ENCODE measurements at regions not wholly inside any gene's neighbourhood (a gene's known extent, or its start where the extent isn't known, plus 50 kb on each side); places are given as distances from the start of the nearest gene placed in this dataset.

DNA sequence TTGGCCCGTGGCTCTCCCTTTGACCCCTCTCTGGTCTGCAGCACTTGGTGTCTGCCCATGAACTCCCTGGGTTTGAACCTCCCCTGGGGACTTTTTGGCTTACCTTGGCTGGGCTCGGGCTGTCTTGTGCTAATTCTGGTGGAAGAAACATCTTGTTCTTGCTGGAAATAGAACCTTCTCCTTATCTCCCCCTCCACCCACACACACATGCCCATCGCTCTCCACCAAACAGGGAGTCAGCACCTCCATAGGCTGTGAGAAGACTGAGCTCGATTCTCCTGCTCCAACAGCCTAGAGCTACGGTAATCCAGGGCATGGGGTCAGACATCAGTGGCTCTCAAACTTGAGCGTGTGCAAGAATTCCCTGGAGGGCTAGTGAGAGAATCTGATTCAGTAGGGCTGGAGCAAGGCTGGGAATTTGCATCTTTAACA is 114.4 kb upstream of the SLC22A23 start:
- DNase-seq: no peak
- Histone ChIP-seq H3K27me3 (no peaks in the 10 kb centered on the region), H3K36me3 (no peaks in the 10 kb centered on the region), H3K4me3 (no peak overlapping the region), H3K27ac (no peak overlapping the region), H3K9me3 (no peaks in the 10 kb centered on the region), H3K4me1 (no peaks in the 10 kb centered on the region), H3K9ac (ENCODE audit: low read depth in 2 of 2, low read length in 2 of 2) (no peak overlapping the region)
- intact Hi-C loops (cut with DNase I): no loop called here
- TF ChIP-seq, protein P1, sequence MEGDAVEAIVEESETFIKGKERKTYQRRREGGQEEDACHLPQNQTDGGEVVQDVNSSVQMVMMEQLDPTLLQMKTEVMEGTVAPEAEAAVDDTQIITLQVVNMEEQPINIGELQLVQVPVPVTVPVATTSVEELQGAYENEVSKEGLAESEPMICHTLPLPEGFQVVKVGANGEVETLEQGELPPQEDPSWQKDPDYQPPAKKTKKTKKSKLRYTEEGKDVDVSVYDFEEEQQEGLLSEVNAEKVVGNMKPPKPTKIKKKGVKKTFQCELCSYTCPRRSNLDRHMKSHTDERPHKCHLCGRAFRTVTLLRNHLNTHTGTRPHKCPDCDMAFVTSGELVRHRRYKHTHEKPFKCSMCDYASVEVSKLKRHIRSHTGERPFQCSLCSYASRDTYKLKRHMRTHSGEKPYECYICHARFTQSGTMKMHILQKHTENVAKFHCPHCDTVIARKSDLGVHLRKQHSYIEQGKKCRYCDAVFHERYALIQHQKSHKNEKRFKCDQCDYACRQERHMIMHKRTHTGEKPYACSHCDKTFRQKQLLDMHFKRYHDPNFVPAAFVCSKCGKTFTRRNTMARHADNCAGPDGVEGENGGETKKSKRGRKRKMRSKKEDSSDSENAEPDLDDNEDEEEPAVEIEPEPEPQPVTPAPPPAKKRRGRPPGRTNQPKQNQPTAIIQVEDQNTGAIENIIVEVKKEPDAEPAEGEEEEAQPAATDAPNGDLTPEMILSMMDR (IDR thresholded peaks at IDR 0.05): no peak

DNA sequence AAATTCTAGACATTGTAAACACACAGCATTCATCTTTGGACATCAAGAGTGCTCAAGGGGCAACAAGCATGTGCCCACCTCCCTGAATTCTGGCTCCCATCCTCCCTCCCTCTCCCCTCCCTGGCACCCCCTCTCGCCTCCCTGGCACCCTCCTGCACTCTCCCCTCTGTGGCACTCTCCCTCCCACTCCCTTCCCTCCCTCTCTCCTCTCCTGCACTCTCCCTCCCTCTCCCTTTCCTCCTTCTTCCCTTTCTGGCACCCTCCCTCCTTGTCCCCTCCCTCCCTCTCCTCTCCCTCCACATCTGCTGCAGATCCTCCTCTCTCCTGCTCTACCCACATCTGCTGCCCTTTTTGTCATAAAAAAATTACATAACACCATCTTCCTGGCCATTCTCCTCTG is 113.0 kb upstream of the SLC22A23 start:
- DNase-seq: no peak
- Histone ChIP-seq H3K4me1 (no peaks in the 10 kb centered on the region), H3K27me3 (no peaks in the 10 kb centered on the region), H3K9me3 (no peaks in the 10 kb centered on the region), H3K36me3 (no peaks in the 10 kb centered on the region), H3K27ac (no peak overlapping the region), H3K9ac (ENCODE audit: low read depth in 2 of 2, low read length in 2 of 2) (no peak overlapping the region), H3K4me3 (no peak overlapping the region)
- TF ChIP-seq, protein P1 (IDR thresholded peaks at IDR 0.05): no peak
- intact Hi-C loops (cut with DNase I): no loop called here

DNA sequence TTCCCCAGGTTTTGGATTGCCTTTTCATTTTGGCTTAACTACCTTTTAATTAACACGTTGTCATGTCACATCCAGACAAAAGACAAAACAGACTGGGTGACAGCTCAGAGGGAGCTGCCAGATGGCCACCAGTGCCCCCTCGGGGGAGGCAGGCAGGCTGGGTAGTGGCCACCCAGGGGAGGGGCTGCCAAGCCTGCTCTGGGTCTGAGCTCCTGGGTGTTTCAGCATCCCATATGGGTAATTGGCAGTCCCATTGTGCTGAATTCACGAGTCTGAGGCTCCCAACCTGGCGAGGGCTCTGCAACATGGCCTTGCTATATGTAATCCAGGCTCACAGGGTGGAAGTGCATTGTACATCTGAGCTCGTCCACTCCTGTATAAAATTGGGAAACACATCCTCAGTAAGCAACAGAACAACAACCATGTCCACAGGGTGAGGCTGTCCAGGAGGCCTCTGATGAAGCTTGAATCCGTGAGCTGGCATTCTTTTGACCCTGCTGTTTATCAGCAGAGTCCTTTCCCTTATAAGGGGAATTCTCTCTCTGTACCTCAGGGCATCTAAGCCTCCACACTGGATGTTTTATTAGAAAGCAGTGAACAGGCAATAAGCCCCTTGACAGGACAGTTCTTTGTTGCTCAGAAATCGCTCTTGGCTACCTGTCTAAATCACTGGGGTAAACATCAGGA is 111.7 kb upstream of the SLC22A23 start:
- Histone ChIP-seq H3K36me3 (no peaks in the 10 kb centered on the region), H3K27me3 (no peaks in the 10 kb centered on the region), H3K9me3 (no peaks in the 10 kb centered on the region), H3K4me3 (no peak overlapping the region), H3K4me1 (no peaks in the 10 kb centered on the region), H3K9ac (ENCODE audit: low read depth in 2 of 2, low read length in 2 of 2) (no peak overlapping the region), H3K27ac (no peak overlapping the region)
- TF ChIP-seq, protein P1 (IDR thresholded peaks at IDR 0.05): no peak
- intact Hi-C loops (cut with DNase I): no loop called here
- no peak for DNase-seq

DNA sequence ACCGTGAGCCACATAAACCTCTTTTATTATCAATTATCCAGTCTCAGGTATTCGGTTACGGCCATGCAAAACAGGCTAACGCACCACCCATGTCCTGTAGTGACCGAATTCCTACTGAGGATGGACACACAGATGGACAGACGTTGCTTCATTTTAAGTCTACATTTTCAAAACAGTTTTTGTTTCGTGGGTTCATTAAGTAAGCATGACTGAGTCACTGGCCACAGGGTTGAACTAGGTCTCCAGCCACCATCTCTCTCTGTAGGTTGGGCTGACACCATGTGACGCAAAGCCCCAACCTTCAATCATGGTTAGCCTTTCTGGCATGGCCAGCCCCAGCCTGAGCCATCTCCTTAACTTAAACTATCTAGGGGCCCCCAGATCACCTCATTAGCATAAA is 110.0 kb upstream of the SLC22A23 start:
- Histone ChIP-seq H3K27me3 (no peaks in the 10 kb centered on the region), H3K27ac (no peak overlapping the region), H3K4me1 (no peaks in the 10 kb centered on the region), H3K9me3 (no peaks in the 10 kb centered on the region), H3K4me3 (no peak overlapping the region), H3K36me3 (no peaks in the 10 kb centered on the region), H3K9ac (ENCODE audit: low read depth in 2 of 2, low read length in 2 of 2) (no peak overlapping the region)
- no peak for DNase-seq
- intact Hi-C loops (cut with DNase I): no loop called here
- TF ChIP-seq, protein P1 (IDR thresholded peaks at IDR 0.05): no peak

DNA sequence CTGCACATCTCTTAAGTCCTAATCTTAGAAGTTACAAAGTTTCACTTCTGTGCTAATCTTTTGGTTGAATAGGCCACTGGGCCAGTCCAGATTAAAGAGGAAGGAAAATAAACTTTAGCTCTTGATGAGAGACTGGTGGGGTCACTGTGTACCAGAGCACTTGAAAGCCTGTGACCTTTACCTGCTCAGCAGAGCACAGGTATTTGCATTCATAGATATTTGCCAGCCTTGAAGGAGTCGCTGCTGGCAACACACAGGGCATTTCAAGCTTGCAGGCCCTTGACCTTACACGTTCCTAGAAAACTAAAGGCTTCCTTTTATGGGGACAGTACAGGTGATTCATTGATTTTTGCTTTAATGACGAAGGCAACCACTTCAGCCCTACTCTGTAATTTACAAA is 108.4 kb upstream of the SLC22A23 start:
- no peaks in the 10 kb centered on the region for H3K36me3 ChIP-seq
- TF ChIP-seq, protein P1 (IDR thresholded peaks at IDR 0.05): no peak
- H3K4me1 ChIP-seq: no peaks in the 10 kb centered on the region
- no peak overlapping the region for H3K4me3 ChIP-seq
- intact Hi-C loops (cut with DNase I): no loop called here
- H3K27me3 ChIP-seq: no peaks in the 10 kb centered on the region
- H3K9me3 ChIP-seq: no peaks in the 10 kb centered on the region
- no peak for DNase-seq
- H3K27ac ChIP-seq: no peak overlapping the region
- H3K9ac ChIP-seq (ENCODE audit: low read depth in 2 of 2, low read length in 2 of 2): no peak overlapping the region

Data from colonic mucosa (tissue), 4 donors.